ENCODE measurements at regions not wholly inside any gene's neighbourhood (a gene's known extent, or its start where the extent isn't known, plus 50 kb on each side); places are given as distances from the start of the nearest gene placed in this dataset.

DNA sequence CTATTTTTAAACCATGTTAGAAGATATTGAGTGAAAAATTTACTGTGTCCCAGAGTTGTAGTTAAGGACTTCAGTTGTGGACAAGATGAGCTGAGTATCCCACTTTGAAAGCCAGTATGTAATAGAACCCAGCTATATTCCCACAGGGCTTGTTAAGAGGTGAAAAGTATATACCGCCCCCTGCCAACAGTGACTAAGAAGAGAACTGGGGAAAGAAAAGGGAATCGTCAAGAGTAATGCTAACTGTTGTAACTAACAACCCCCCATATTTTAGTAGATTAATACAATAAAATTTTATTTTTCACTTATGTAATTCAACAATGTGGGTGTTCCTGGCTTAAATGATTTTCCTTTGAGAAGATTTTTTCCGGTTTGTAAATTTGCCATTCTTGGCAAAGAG lies 250.4 kb upstream of the GIMD1 start:
- TF ChIP-seq, protein P1, sequence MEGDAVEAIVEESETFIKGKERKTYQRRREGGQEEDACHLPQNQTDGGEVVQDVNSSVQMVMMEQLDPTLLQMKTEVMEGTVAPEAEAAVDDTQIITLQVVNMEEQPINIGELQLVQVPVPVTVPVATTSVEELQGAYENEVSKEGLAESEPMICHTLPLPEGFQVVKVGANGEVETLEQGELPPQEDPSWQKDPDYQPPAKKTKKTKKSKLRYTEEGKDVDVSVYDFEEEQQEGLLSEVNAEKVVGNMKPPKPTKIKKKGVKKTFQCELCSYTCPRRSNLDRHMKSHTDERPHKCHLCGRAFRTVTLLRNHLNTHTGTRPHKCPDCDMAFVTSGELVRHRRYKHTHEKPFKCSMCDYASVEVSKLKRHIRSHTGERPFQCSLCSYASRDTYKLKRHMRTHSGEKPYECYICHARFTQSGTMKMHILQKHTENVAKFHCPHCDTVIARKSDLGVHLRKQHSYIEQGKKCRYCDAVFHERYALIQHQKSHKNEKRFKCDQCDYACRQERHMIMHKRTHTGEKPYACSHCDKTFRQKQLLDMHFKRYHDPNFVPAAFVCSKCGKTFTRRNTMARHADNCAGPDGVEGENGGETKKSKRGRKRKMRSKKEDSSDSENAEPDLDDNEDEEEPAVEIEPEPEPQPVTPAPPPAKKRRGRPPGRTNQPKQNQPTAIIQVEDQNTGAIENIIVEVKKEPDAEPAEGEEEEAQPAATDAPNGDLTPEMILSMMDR (IDR thresholded peaks at IDR 0.05; ENCODE audit: extremely low read depth, missing control alignments) = no peak

DNA sequence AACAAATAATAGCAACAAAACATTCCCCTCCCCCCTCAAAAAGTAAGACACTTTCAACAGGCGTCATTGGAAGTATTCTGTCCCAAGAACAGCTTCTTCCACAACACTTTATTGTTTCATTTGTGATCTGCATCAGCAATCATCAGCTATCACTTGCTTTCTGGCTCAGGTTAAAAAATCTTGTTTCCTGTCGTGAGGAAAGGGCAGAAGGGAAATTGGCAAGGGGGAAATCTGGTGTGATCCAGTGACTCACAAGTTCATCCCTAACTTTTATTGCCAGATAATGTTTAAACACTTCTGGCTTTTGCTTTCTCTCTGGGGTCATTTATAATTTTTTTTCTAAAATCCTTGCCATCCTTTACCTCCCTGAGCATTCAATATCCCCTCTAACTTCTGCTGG lies 247.4 kb upstream of the GIMD1 start:
- DNase-seq (ENCODE audit: low spot score) = no peak
- TF ChIP-seq, protein P1 (IDR thresholded peaks at IDR 0.05; ENCODE audit: extremely low read depth, missing control alignments) = no peak

More for the DNA sequence above, 250.4 kb upstream of the GIMD1 start:
- no peak for DNase-seq (ENCODE audit: low spot score)

DNA sequence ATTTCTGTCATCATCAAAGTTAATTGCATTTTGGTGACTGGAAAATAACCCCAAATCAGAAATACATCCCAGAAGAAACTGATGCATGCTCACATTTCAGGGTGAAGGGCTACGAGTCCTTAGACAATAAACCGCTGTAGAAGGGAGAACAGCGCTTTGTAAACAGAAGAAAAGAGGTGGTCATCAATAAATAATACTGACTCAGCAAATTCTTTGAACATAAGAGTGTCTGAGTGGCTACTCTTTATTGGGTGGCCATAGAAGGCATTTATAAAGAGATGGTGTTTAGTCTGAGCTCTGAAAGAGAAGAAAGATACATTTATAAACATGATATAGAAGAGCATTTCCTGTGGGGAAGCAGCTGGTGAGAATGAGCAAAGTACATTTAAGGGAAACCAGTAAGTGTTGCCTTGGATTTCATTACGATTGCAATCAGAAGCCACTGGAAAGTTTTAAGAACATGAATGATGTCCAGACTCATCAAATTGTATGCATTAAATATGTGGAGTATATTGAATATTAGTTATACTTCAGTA lies 246.9 kb upstream of the GIMD1 start:
- TF ChIP-seq, protein P1 (IDR thresholded peaks at IDR 0.05; ENCODE audit: extremely low read depth, missing control alignments) = no peak
- no peak for DNase-seq (ENCODE audit: low spot score)

DNA sequence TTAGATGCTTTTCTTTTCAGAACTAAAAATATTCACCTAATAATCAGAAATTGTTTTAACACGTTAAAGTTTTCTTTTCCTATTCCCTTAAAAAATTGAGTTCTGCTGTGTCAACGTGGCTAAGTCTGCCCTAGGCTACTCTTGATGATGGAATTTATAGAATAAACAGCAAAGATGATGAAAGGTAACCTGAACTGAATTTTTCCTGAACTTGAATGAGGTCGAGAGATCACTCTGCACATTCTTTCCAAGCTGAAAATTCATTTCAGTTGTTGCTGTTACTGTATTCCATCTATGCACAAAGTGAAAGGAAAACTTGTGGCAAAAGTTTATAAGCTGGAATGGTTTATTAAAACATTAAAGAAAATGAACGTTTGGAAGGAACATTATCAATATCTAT lies 245.9 kb upstream of the GIMD1 start:
- TF ChIP-seq, protein P1 (IDR thresholded peaks at IDR 0.05; ENCODE audit: extremely low read depth, missing control alignments) = no peak
- no peak for DNase-seq (ENCODE audit: low spot score)

DNA sequence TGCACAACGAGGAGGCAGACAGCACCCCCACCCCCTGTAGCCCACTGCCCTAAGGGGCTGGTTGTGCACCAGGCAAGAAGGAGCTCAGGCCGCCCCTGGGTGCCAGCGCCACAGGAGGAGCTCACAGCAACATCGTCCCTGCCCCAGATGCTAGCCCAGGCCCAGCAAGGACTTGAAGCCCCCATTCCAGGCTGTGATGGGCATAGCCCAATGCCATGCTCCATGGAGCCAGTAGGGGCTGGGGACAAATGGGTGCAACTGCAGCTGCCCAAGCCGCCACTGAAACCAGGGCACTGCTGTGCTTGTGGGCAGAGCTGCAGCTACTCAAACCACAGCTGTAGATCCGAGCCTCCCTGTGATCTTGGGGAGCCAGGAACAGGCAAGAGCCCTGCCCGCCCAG lies 241.3 kb upstream of the GIMD1 start:
- no peak for DNase-seq (ENCODE audit: low spot score)

DNA sequence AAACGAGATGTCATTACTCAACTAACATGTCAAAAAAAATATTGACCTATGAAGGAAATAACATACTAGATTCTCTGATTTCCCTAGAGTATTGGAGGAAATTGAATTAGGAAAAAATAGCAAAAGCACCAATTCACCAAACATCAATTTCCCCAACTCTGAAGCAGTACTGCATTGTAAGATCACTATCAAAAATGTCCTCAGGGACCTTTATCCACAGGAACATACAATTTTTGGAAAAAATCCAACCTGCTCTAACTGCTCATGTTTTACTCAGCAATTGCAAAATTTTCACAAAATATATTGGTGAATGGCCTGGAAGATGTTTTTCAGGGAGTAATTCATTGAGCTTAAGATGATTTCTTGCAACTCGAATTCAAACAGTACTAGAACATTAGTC lies 239.0 kb upstream of the GIMD1 start:
- TF ChIP-seq, protein P1 (IDR thresholded peaks at IDR 0.05; ENCODE audit: extremely low read depth, missing control alignments) = no peak
- DNase-seq (ENCODE audit: low spot score) = no peak

More for the DNA sequence above, 241.3 kb upstream of the GIMD1 start:
- TF ChIP-seq, protein P1 (IDR thresholded peaks at IDR 0.05; ENCODE audit: extremely low read depth, missing control alignments) = no peak

DNA sequence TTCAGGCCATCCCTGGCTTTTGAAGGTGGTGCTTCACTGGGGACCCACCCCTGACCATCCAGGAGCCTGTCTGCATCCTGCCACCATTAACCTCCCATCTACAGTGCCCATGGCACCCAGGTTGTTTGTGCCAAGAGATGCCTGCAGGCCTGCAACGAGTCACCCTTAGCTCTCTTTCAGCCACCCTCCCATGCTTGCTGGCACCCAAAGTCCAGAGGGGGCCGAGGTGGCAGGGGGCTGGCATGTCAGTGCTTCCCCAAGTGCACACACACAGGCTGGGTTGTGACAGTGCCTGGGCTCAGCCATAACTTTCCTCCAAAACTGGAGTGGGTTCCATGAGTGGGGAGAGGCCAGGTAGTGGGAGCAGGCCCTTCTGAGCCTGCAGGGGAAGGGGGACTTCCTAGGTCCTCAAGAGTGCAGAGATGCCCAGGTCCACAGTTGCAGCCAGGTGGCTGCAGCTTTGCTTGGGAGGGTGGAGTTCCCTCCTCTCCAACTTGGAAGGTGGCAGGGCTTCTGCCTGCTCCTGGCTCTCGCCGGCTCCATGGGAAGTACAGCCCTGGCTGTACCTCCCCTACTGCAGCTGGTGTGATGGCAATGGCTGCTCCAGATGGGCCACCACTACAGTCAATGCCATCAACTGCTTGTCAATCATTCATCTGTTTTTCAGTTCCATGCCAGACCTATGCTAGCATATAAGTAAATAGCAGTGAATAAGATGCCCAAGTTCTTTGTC lies 235.9 kb upstream of the GIMD1 start:
- TF ChIP-seq, protein P1 (IDR thresholded peaks at IDR 0.05; ENCODE audit: extremely low read depth, missing control alignments) = no peak

More for the DNA sequence above, 235.9 kb upstream of the GIMD1 start:
- DNase-seq (ENCODE audit: low spot score) = no peak

Data from GM20000 (cell line).